ENCODE measurements at regions not wholly inside any gene's neighbourhood (a gene's known extent, or its start where the extent isn't known, plus 50 kb on each side); places are given as distances from the start of the nearest gene placed in this dataset.

GRCh38 chr18:77366720-77367641, 117.3 kb downstream of the GALR1 start:
- no peak for DNase-seq (ENCODE audit: low read depth, low spot score)
- no peak overlapping the region for H3K4me3 ChIP-seq (ENCODE audit: low read length)

- no peak for DNase-seq (ENCODE audit: low read depth, low spot score)
- no peak overlapping the region for H3K4me3 ChIP-seq (ENCODE audit: low read length)
Measured at GRCh38 chr18:77369644-77370043, 120.0 kb downstream of the GALR1 start.

GRCh38 chr18:77373730-77374445, 124.2 kb downstream of the GALR1 start:
- DNase-seq (ENCODE audit: low read depth, low spot score): no peak
- H3K4me3 ChIP-seq (ENCODE audit: low read length): no peak overlapping the region

- H3K4me3 ChIP-seq (ENCODE audit: low read length): no peak overlapping the region
- DNase-seq (ENCODE audit: low read depth, low spot score): no peak
Measured at GRCh38 chr18:77374446-77374805, 124.8 kb downstream of the GALR1 start.

GRCh38 chr18:77376043-77376732, 126.5 kb downstream of the GALR1 start:
- no peak for DNase-seq (ENCODE audit: low read depth, low spot score)

GRCh38 chr18:77376733-77377094, 127.1 kb downstream of the GALR1 start:
- H3K4me3 ChIP-seq (ENCODE audit: low read length): no peak overlapping the region
- no peak for DNase-seq (ENCODE audit: low read depth, low spot score)

More at GRCh38 chr18:77376043-77376732, 126.5 kb downstream of the GALR1 start:
- H3K4me3 ChIP-seq (ENCODE audit: low read length): no peak overlapping the region

GRCh38 chr18:77377813-77378212, 128.2 kb downstream of the GALR1 start:
- no peak overlapping the region for H3K4me3 ChIP-seq (ENCODE audit: low read length)
- DNase-seq (ENCODE audit: low read depth, low spot score): no peak

- H3K4me3 ChIP-seq (ENCODE audit: low read length): no peak overlapping the region
- no peak for DNase-seq (ENCODE audit: low read depth, low spot score)
Measured at GRCh38 chr18:77379976-77380509, 130.4 kb downstream of the GALR1 start.

GRCh38 chr18:77380695-77381094, 131.0 kb downstream of the GALR1 start:
- no peak overlapping the region for H3K4me3 ChIP-seq (ENCODE audit: low read length)
- DNase-seq (ENCODE audit: low read depth, low spot score): no peak

GRCh38 chr18:77392321-77392720, 142.7 kb downstream of the GALR1 start:
- H3K4me3 ChIP-seq (ENCODE audit: low read length): no peak overlapping the region
- no peak for DNase-seq (ENCODE audit: low read depth, low spot score)

- no peak overlapping the region for H3K4me3 ChIP-seq (ENCODE audit: low read length)
- DNase-seq (ENCODE audit: low read depth, low spot score): no peak
Measured at GRCh38 chr18:77393519-77393918, 143.9 kb downstream of the GALR1 start.

- no peak overlapping the region for H3K4me3 ChIP-seq (ENCODE audit: low read length)
- DNase-seq (ENCODE audit: low read depth, low spot score): no peak
Measured at GRCh38 chr18:77395953-77396352, 146.3 kb downstream of the GALR1 start.

- H3K4me3 ChIP-seq (ENCODE audit: low read length): no peak overlapping the region
- no peak for DNase-seq (ENCODE audit: low read depth, low spot score)
Measured at GRCh38 chr18:77397056-77397455, 147.4 kb downstream of the GALR1 start.

GRCh38 chr18:77397617-77398016, 148.0 kb downstream of the GALR1 start:
- no peak for DNase-seq (ENCODE audit: low read depth, low spot score)
- H3K4me3 ChIP-seq (ENCODE audit: low read length): no peak overlapping the region

- no peak overlapping the region for H3K4me3 ChIP-seq (ENCODE audit: low read length)
- DNase-seq (ENCODE audit: low read depth, low spot score): no peak
Measured at GRCh38 chr18:77400561-77400960, 150.9 kb downstream of the GALR1 start.

- no peak overlapping the region for H3K4me3 ChIP-seq (ENCODE audit: low read length)
- DNase-seq (ENCODE audit: low read depth, low spot score): no peak
Measured at GRCh38 chr18:77401173-77401572, 151.5 kb downstream of the GALR1 start.

GRCh38 chr18:77403969-77404535, 154.4 kb downstream of the GALR1 start:
- no peak for DNase-seq (ENCODE audit: low read depth, low spot score)
- H3K4me3 ChIP-seq (ENCODE audit: low read length): no peak overlapping the region

- no peak for DNase-seq (ENCODE audit: low read depth, low spot score)
- H3K4me3 ChIP-seq (ENCODE audit: low read length): no peak overlapping the region
Measured at GRCh38 chr18:77405096-77405495, 155.4 kb downstream of the GALR1 start.

- DNase-seq (ENCODE audit: low read depth, low spot score): no peak
Measured at GRCh38 chr18:77407733-77408132, 158.1 kb downstream of the GALR1 start.

More at GRCh38 chr18:77407733-77408132, 158.1 kb downstream of the GALR1 start:
- H3K4me3 ChIP-seq (ENCODE audit: low read length): no peak overlapping the region
